ENCODE measurements at regions not wholly inside any gene's neighbourhood (a gene's known extent, or its start where the extent isn't known, plus 50 kb on each side); places are given as distances from the start of the nearest gene placed in this dataset.

DNA sequence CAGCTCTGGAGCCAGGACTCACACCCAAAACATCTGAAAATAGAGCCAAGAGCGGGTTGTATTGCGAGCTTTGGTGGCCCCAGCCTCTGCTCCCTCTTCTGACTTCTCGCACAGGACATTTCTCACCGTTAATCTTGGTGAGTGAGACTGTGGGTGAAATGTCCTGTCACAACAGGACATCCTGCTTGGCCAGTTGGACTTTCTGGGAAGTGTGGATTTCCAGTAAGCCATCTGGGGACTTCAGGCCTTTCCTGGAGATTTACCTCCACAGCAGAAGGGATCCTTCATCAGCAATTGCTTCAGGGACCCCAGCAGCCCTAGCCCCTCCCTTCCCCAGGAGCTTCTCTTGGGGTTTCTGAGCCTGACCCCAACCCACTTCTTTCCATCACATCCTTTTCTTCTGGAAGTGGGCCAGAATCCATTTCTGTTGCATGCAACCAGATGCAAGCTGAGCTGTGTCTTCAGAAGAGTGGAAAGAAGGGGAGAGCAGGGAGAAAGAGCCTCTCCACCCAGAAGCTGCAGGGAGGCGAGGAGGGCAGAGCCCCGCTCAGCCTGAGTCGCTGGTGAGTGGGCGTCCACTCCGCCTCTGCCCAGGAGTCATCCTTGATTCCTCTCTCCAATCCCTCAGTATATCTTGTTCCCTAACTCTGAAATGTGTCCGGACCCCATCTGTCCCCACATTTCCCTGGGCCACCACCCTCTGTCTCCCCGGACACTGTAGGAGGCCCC lies 50.3 kb upstream of the GADD45G start:
- TF ChIP-seq CTCF (IDR thresholded peaks at IDR 0.05) (no peak), POLR2A (IDR thresholded peaks at IDR 0.05) (no peak), EP300 (IDR thresholded peaks at IDR 0.05) (no peak)
